Naive thymus-derived CD8-positive, alpha-beta T cell (primary cell): ENCODE measurements at regions not wholly inside any gene's neighbourhood (a gene's known extent, or its start where the extent isn't known, plus 50 kb on each side); places are given as distances from the start of the nearest gene placed in this dataset.
"Not testable (repeated sequence)": the region's sequence is repeated elsewhere in the genome, so short reads cannot be mapped to it uniquely, and the experiment has no call there.

ENCODE experiments used
- ATAC-seq, 2 donors: fragments of 150-1000 bp; cut with Tn5 transposase in 1 of 2; sonication (Bioruptor Pico), chemical (Tn5 transposase) in 1 of 2; 1 replicate in 1 of 2; 2 replicates in 1 of 2; pipeline ENCODE4 v1.10.0; 2021; ENCODE audit warnings: mild to moderate bottlenecking in 2 of 2, moderate library complexity in 2 of 2
- POLR2A ChIA-PET: fragments of 350-600 bp; sonication (Branson Sonifier 250); formaldehyde crosslinking; loops from one replicate; lab custom pipeline; 2021; ENCODE audit warnings: antibody characterized with exemption; lab: Charles Lee
- DNase-seq, 10 donors: peaks; one replicate each; pipeline versions ENCODE4 v3.0.0 to v3.0.0-alpha.2; 2020 to 2022
- H3K27ac Mint-ChIP-seq, 10 donors: one replicate each; pipeline ENCODE4 v1.8.0; 2020 to 2022; ENCODE audit warnings: mild to moderate bottlenecking in 10 of 10, mixed read lengths in 10 of 10, moderate library complexity in 4 of 10, inconsistent platforms in 1 of 10
- H3K27me3 Mint-ChIP-seq, 5 donors: one replicate each; pipeline ENCODE4 v1.8.0; 2021 to 2022; ENCODE audit warnings: mixed read lengths in 5 of 5
- H3K36me3 Mint-ChIP-seq, 3 donors: one replicate each; pipeline ENCODE4 v1.8.0; 2020 to 2022; ENCODE audit warnings: mixed read lengths in 3 of 3, mild to moderate bottlenecking in 2 of 3, inconsistent platforms in 1 of 3
- H3K4me1 Mint-ChIP-seq, 4 donors: one replicate each; pipeline ENCODE4 v1.8.0; 2021 to 2022; ENCODE audit warnings: mixed read lengths in 4 of 4
- H3K4me3 Mint-ChIP-seq, 10 donors: one replicate each; pipeline ENCODE4 v1.8.0; 2020 to 2022; ENCODE audit warnings: mild to moderate bottlenecking in 10 of 10, mixed read lengths in 10 of 10, moderate library complexity in 6 of 10, inconsistent platforms in 1 of 10
- H3K9me3 Mint-ChIP-seq, 9 donors: one replicate each; pipeline ENCODE4 v1.8.0; 2020 to 2022; ENCODE audit warnings: mixed read lengths in 9 of 9, mild to moderate bottlenecking in 3 of 9, inconsistent platforms in 1 of 9, moderate library complexity in 1 of 9

DNA sequence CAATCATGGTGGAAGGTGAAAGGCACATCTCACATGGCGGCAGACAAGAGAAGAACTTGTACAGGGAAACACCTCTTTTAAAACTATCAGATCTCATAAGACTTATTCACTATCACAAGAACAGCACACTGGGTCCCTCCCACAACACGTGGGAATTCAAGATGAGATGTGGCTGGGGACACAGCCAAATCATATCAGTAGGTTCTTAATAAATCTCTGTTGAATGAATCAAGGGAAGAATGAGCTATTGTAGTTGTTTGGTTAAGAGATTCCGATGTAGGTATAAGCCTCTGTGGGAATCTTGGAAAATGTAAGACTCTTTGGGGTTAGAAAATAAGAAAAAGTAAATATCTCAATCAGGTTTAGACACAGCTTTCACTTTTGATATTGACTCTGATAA is 400.2 kb downstream of the KCNRG start:
- Mint-ChIP-seq H3K9me3 (peaks cover 0 to 13% (median 0%) of the 10 kb centered on the region in 9 donors), H3K27me3 (no peaks in the 10 kb centered on the region), H3K4me3 (no peak overlapping the region), H3K27ac (no peak overlapping the region), H3K36me3 (no peaks in the 10 kb centered on the region), H3K4me1 (no peaks in the 10 kb centered on the region)
- ATAC-seq (no peak), DNase-seq (no peak)
- POLR2A ChIA-PET, result no interaction called here

GRCh38 chr13:50417597-50417996 is 402.4 kb downstream of the KCNRG start:
- H3K27me3 Mint-ChIP-seq, result no peaks in the 10 kb centered on the region
- H3K4me3 Mint-ChIP-seq, result no peak overlapping the region
- no peak overlapping the region for H3K27ac Mint-ChIP-seq
- peaks cover 0 to 10% (median 0%) of the 10 kb centered on the region in 4 donors for H3K4me1 Mint-ChIP-seq
- H3K36me3 Mint-ChIP-seq, result no peaks in the 10 kb centered on the region
- peaks cover 0 to 13% (median 0%) of the 10 kb centered on the region in 9 donors for H3K9me3 Mint-ChIP-seq
- ATAC-seq, result no peak
- POLR2A ChIA-PET, result no interaction called here
- DNase-seq, result no peak

DNA sequence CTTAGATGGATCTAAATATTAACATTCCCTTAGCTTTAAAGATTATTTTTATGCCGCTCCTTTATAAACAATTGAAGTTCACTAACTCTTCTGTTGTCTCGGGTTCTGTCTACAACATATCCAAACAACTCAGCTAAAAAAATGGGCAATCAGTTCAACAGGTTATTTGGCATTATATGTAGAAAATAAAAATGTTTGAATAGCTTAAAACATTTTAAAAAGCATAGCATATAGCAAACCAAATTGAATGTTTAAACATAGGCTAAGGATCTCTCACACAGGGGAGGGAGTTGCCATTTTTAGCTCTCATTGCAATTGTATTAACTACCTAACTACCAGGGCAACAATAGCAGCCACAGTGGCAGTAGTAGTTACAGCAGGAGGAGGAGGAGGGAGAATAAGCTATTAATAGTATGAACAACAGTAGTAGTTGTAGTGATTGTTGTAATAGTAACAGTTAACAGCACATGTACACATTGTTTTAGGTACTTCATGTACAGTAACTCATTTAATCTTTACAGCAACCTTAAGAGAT is 404.2 kb downstream of the KCNRG start:
- no peak overlapping the region for H3K4me3 Mint-ChIP-seq
- H3K27me3 Mint-ChIP-seq, result no peaks in the 10 kb centered on the region
- H3K4me1 Mint-ChIP-seq, result peaks cover 0 to 11% (median 0%) of the 10 kb centered on the region in 4 donors
- H3K9me3 Mint-ChIP-seq, result peaks cover 0 to 12% (median 0%) of the 10 kb centered on the region in 9 donors
- no peak for ATAC-seq
- no peak for DNase-seq
- H3K36me3 Mint-ChIP-seq, result no peaks in the 10 kb centered on the region
- POLR2A ChIA-PET, result no interaction called here
- H3K27ac Mint-ChIP-seq, result no peak overlapping the region

- no peaks in the 10 kb centered on the region for H3K27me3 Mint-ChIP-seq
- no peaks in the 10 kb centered on the region for H3K36me3 Mint-ChIP-seq
- H3K4me3 Mint-ChIP-seq, result no peak overlapping the region
- no peak for DNase-seq
- peaks cover 0 to 11% (median 0%) of the 10 kb centered on the region in 4 donors for H3K4me1 Mint-ChIP-seq
- H3K27ac Mint-ChIP-seq, result no peak overlapping the region
- POLR2A ChIA-PET, result no interaction called here
- H3K9me3 Mint-ChIP-seq, result peaks cover 0 to 8% (median 0%) of the 10 kb centered on the region in 9 donors
- ATAC-seq, result no peak
Measured at GRCh38 chr13:50419896-50420295, 404.7 kb downstream of the KCNRG start.

- H3K4me3 Mint-ChIP-seq, result no peak overlapping the region
- POLR2A ChIA-PET, result no interaction called here
- ATAC-seq (no peak), DNase-seq (no peak)
- no peaks in the 10 kb centered on the region for H3K36me3 Mint-ChIP-seq
- H3K4me1 Mint-ChIP-seq, result peaks cover 0 to 17% (median 0%) of the 10 kb centered on the region in 4 donors
- H3K27me3 Mint-ChIP-seq, result no peaks in the 10 kb centered on the region
- no peak overlapping the region for H3K27ac Mint-ChIP-seq
- H3K9me3 Mint-ChIP-seq, result no peaks in the 10 kb centered on the region
Measured at GRCh38 chr13:50420718-50421472, 405.7 kb downstream of the KCNRG start.

- H3K4me3 Mint-ChIP-seq, result no peak overlapping the region
- no peaks in the 10 kb centered on the region for H3K36me3 Mint-ChIP-seq
- no peaks in the 10 kb centered on the region for H3K27me3 Mint-ChIP-seq
- H3K9me3 Mint-ChIP-seq, result no peaks in the 10 kb centered on the region
- peak in 1 of 10 donors; percentile 4 for DNase-seq
- H3K4me1 Mint-ChIP-seq, result peaks cover 0 to 19% (median 0%) of the 10 kb centered on the region in 4 donors
- POLR2A ChIA-PET, result no interaction called here
- H3K27ac Mint-ChIP-seq, result peak overlapping the region in 1 of 10 donors; percentile 74
- no peak for ATAC-seq
Measured at GRCh38 chr13:50421473-50422130, 406.4 kb downstream of the KCNRG start.

DNA sequence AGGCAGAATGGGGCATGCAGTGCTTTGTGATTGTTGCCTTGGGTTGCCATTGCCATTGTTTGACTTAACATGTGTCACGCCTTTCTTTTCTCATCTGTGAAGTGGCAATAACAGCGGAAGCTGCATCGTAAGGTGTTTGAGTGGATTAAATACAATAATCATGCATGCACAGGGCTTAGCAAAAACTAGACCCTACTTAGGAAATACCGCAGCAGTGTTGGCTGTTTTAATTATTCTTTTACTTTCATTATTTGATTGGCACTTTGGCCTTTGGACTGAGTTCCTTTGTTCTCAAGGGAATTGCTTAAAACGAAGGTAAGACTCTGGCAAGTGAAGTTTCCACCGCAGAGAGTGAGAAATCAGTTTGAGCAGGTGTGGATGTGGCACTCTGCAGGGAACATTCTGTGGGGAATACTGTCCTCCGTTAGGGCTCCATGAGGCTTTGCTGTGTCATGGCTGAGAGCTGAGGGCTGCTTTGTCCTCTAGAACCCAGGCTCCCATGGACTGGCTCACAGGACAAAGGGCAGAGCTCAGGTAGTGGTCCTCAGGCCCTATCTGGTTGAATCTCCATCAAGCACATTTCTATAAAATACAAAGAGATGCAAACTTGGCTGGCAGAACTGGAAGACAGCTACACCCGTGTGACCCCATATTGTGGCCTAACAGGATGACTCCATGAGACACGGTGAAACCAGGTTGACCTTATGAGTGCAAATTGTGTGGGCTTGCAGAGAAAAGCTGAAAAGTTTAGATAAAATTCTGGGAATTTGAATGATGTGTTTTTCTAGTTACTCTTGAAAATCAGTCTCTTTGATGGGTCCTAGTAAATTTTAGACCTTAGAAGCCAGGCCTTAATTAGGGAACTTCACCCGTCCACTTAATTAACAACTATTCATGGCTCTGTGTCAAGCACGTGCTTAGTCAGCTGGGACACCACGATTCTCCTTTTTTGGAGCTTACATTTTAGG is 407.2 kb downstream of the KCNRG start:
- Mint-ChIP-seq H3K4me1 (peaks cover 0 to 25% (median under 1%) of the 10 kb centered on the region in 4 donors), H3K9me3 (no peaks in the 10 kb centered on the region), H3K36me3 (no peaks in the 10 kb centered on the region), H3K4me3 (peak overlapping the region in 1 of 10 donors; percentile 9), H3K27me3 (no peaks in the 10 kb centered on the region), H3K27ac (peak overlapping the region in 1 of 10 donors; percentile 74)
- ATAC-seq, result no peak
- POLR2A ChIA-PET, result no interaction called here
- DNase-seq, result peak in 1 of 10 donors; percentile 36

DNA sequence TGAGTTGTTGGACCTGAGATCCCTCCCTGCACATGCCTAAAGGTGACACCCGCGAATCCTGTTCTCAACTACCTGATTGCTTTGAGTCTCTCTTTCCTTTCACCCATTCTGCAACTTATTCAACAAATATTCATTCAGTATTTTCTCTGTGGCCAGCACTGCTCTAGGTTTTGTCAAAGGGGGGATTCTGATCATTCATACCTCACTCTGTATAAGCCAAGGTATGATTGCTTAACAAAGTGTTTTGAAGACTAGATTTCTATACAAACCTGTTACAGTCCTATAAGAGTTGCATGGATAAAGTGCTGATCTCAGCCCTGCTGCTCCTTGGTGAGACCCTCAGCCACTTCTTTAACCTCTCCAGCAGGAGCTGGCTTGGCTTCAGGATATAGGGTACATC is 409.7 kb downstream of the KCNRG start:
- no peak overlapping the region for H3K4me3 Mint-ChIP-seq
- no peaks in the 10 kb centered on the region for H3K9me3 Mint-ChIP-seq
- no peak overlapping the region for H3K27ac Mint-ChIP-seq
- DNase-seq (no peak), ATAC-seq (no peak)
- POLR2A ChIA-PET, result no interaction called here
- H3K36me3 Mint-ChIP-seq, result no peaks in the 10 kb centered on the region
- no peaks in the 10 kb centered on the region for H3K27me3 Mint-ChIP-seq
- H3K4me1 Mint-ChIP-seq, result peaks cover 0 to 37% (median 1%) of the 10 kb centered on the region in 4 donors

DNA sequence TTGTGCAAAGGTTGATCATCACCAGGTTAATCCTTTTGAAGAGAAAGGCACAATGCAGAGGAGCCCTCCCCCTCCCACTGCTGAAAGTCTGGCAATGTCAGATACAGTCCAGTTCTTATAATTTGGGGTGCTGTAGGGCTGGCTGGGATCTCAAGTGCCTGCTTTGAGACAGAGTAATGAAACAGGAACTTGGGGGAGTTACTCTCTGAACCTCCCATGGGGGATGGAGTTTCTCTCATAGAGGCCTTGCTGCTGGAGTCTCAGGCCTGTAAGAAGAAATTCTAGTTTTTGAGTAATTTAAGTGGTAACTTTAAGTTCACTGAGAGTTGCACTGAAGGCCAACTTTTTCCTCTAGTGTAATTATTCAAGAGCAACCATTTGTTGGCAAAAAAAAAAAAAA is 410.5 kb downstream of the KCNRG start:
- DNase-seq (no peak), ATAC-seq (no peak)
- Mint-ChIP-seq H3K4me1 (peaks cover 0 to 37% (median 1%) of the 10 kb centered on the region in 4 donors), H3K36me3 (no peaks in the 10 kb centered on the region), H3K27ac (no peak overlapping the region), H3K27me3 (no peaks in the 10 kb centered on the region), H3K9me3 (no peaks in the 10 kb centered on the region), H3K4me3 (no peak overlapping the region)
- POLR2A ChIA-PET, result no interaction called here

GRCh38 chr13:50426927-50427326 is 411.7 kb downstream of the KCNRG start:
- no peaks in the 10 kb centered on the region for H3K36me3 Mint-ChIP-seq
- POLR2A ChIA-PET, result no interaction called here

GRCh38 chr13:50427511-50427910 is 412.3 kb downstream of the KCNRG start:
- Mint-ChIP-seq H3K27ac (peak overlapping the region in 1 of 10 donors; percentile 79), H3K4me3 (peak overlapping the region in 1 of 10 donors; percentile 33), H3K4me1 (peaks cover 0 to 28% (median 1%) of the 10 kb centered on the region in 4 donors)
- H3K9me3 Mint-ChIP-seq, POLR2A ChIA-PET, H3K36me3 Mint-ChIP-seq, H3K27me3 Mint-ChIP-seq, ATAC-seq: not testable (repeated sequence)
- peak in 1 of 10 donors; percentile 23 for DNase-seq

More at GRCh38 chr13:50426927-50427326, 411.7 kb downstream of the KCNRG start:
- Mint-ChIP-seq H3K4me1 (peaks cover 0 to 32% (median 1%) of the 10 kb centered on the region in 4 donors), H3K9me3 (no peaks in the 10 kb centered on the region), H3K27ac (peak overlapping the region in 2 of 10 donors; percentile 21 to 79), H3K4me3 (no peak overlapping the region), H3K27me3 (no peaks in the 10 kb centered on the region)
- no peak for ATAC-seq
- DNase-seq, result no peak

DNA sequence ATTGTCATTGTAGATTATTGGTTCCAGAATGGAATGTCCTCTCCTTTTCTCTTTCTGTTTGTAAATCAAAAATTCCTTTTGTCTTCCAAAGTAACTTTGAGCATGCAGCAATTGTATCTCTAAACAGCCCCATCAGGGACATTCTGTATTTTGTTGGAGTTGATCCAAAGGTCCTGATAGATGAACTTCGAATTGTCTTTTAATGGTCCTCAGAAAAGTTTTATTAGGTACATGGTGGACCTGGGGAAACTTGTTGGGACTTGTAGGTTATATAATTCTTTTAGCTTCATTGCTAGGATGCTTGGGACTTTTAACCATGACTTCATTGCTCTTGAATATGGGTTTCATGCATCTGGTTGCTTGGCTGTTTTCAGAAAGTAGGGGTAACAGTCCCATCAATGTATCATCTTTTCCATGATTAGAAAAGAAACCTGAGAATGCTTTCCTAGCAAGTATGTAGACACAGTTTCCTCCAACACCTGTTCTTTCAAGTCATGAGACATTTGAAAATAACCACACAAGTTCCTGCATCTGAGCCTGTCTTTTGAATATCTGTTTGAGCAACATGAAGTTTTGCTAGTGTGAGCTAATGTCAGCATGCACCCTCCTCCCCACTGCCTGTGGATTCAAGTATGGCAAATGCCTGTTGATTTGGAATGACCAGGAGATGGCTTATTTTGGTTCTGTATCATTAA is 413.1 kb downstream of the KCNRG start:
- Mint-ChIP-seq H3K27me3 (no peaks in the 10 kb centered on the region), H3K27ac (peak overlapping the region in 2 of 10 donors; percentile 27 to 79), H3K4me1 (peaks cover 0 to 26% (median 1%) of the 10 kb centered on the region in 4 donors), H3K36me3 (no peaks in the 10 kb centered on the region), H3K4me3 (peak overlapping the region in 1 of 10 donors; percentile 33), H3K9me3 (peaks cover 0 to 3% (median 0%) of the 10 kb centered on the region in 9 donors)
- DNase-seq (no peak), ATAC-seq (no peak)
- POLR2A ChIA-PET, result no interaction called here
